8988T (cell line): ENCODE measurements at regions not wholly inside any gene's neighbourhood (a gene's known extent, or its start where the extent isn't known, plus 50 kb on each side); places are given as distances from the start of the nearest gene placed in this dataset.
"Not testable (repeated sequence)": the region's sequence is repeated elsewhere in the genome, so short reads cannot be mapped to it uniquely, and the experiment has no call there.

Experiments used
- DNase-seq: peaks from one replicate; pipeline ENCODE4 v3.0.0; 2011

DNA sequence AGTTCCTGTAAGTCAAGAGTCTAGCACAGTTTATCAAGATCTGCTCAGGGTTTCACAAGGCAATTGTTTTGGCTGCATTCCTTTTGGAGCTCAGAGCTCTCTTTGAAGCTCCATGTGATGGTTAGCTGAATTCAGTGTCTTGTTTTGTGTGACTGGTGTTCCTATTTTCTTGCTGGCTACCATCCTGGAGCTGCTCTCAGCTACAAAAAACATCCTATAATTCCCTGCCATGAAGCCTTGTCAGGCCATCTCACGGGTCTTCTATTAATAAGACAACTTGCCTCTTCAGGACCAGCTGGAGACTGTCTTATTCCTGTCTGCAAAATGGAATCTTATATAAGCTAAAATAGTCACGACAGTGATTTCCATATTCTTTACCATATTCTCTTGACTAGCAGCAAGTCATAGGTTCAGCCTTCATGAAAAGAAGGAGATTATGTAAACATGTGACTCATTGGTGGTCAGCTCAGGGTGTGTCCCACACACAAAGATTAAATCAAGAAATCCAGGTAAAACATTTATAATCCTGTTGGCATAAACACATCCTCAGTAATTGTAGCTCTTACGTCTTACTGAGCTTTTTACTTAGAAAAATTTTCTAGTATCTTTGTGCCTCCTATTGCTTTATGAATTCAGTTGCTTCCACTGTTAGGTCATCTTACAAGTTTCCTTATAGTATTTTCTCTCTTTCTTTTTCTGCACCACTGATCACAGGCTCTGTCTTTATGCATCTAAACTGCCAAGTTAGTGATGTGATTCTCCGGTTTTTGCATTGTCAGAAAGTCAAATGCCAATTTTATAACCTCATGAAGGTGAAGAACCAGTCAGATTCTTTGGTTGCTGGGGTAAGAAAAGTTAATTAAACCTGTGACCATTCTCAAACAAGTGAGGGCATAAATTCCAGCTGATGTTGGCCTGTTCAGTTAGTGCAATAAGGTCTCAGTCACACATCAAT lies 378.5 kb upstream of the MGAT4C start:
- DNase-seq = no peak

DNA sequence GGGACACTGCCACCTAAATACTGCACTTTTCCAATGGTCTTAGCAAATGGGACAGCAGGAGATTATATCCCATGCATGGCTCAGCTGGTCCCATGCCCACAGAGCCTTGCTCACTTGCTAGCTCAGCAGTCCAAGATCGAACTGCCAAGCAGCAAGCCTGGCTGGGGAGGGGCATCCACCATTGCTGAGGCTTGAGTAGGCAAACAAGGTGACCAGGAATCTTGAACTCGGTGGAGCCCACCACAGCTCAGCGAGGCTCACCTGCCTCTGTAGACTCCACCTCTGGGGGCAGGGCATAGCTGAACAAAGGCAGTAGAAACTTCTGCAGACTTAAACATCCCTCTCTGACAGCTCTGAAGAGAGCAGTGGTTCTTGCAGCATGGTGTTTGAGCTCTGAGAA lies 370.8 kb upstream of the MGAT4C start:
- no peak for DNase-seq

- no peak for DNase-seq
Observed at GRCh38 chr12:86623267-86623666, 367.1 kb upstream of the MGAT4C start.

DNA sequence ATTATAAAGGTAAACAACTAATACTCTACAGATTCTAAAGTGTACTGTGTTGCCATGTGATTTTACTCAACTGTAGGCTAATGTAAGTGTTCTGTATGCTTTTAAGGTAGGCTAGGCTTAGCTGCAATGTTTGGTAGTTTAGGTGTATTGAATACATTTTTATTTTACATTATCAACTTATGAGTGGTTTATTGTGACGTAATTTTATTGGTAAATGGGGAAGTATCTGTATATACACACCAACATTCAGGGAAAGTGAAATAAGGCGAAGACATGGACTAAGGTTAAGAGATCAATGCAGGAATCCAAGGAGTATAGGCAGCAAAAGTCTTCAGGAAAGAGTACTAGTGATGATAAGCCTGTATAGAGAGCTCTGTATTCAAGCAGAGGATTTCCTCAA lies 365.8 kb upstream of the MGAT4C start:
- no peak for DNase-seq

DNA sequence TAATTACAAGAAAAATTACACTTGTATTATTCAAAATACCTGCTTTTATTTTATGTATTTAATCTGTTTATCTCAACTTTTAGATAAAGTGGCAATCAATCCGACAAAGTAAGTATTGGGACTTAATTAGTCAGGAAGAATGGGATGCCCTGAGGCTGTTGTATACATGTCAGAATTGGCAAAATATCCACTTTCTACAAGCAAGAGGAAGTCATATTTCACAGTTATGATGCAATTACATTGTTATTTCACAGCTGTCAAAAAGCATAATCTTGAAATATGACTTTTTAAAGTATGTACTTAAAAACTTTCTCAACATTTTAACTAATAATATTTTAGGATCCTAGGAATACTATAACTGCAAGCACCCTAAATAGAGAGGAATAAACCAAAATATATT lies 357.1 kb upstream of the MGAT4C start:
- DNase-seq = no peak

DNA sequence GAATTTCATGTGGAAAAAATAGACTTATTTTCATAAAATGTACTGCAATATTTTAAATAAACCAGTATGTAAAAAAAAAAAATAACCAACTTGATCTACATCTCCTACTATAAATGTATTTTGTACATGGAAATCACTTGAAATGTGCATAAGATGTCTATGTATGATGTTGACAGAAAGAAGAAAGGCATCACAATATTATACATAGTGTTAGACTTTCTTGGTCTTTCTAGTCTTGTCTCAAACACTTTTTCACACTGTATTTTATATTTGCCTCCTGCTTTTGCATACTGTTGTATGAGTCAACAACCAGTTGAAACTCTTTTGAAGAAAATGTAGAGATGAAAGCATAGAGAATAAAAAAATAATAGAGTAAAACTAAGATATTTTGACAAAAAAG lies 352.4 kb upstream of the MGAT4C start:
- no peak for DNase-seq

- no peak for DNase-seq
Observed at GRCh38 chr12:86601550-86602308, 345.5 kb upstream of the MGAT4C start.

DNA sequence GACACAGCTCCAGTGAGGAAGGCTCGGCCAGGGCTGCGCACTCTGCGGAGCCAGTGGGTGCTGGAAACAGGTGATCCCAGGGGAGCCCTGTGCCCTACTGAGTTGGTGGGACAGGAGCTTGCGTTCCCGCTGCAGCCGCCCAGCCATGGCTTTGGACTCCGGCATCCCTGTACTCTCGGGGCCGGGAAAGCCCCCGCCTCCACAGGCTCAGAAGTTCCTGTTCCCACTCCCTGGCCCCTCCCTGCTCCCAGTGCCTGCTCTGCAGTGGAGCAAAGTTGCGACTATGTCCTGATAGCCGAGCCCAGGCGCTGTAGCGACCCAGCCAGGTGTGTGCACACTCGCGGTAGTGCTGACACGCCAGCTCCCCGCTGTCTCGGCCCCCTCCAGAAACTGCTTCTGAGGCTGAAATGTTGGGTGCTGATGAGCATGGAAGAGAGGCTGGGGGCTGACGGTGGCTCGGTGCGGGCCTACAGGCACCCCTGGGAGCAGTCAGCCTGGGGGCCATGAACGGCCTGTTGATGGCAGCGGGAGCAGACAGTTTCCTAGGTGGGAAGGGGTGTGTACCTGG lies 344.6 kb upstream of the MGAT4C start:
- DNase-seq = no peak

GRCh38 chr12:86597431-86597830 lies 341.2 kb upstream of the MGAT4C start:
- DNase-seq = no peak

DNA sequence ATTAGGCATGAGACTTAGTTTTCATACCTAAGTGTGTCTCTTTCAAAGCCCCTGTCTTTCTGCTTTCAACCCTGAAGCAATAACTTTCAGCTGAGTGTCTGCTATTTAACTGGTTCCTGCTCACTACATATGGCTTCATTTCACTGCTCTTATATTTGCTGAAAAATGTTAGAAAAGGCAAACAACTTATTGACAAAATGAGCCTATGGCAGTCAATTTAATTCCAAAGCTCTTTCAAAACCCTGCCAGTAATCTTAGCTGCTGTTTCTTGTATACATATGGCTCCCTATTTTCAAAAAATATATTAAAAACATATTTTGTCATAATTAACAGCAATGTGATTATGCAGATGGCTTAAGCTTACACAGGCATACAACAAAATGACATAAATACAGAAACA lies 334.1 kb upstream of the MGAT4C start:
- DNase-seq = no peak

DNA sequence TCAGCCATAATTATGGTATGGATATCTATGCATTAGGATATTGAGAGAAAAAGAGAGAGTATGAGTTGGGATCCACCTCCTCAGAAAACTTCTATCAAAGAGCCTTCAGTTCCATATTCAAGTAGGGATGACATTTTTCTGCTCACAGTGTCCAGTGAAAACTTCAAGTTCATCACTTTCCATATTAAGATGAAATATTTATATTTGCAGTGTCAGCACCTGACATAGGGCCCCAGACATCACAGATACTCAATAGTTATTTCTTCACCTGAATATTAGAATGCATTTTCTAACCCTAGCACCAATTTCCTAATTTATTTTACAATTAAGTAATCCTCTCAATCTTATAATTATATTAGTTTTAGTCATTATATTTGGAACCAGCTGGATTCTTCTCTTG lies 318.0 kb upstream of the MGAT4C start:
- DNase-seq = no peak

DNA sequence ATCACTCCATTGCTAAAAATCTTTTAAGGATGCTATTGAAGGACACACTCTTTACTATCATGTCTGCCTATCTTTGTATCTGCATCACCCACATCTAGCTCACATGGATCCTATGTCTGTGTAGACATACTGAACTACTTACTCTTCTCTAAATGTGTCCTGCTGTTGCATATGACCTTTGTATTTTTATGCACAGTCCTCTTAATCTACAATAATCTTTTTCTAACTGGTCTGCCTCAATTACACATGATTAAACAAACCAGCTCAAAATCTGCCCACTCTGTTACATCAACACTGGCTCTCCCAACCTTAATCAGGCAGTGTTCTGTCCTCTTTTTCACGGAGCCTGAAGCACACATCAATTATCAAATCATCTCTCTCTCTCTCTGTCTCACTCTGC lies 316.3 kb upstream of the MGAT4C start:
- DNase-seq = no peak

DNA sequence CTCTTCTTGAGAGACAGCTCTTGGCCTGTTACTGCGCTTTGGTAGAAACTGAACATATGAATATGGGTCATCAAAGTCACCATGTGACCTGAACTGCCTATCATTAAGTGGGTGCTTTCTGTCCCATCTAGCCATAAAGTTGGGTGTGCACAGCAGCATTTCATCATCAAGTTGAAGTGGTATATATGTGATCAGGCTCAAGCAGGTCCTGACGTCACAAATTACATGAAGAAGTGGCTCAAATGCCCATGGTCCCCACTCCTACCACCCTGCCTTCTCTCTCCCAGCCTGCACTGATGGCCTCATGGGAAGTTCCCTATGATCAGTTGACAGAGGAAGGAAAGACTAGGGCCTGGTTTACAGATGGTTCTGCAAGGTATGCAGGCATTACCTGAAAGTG lies 308.8 kb upstream of the MGAT4C start:
- DNase-seq = no peak

- not testable (repeated sequence) for DNase-seq
Observed at GRCh38 chr12:86555491-86555890, 299.3 kb upstream of the MGAT4C start.

DNA sequence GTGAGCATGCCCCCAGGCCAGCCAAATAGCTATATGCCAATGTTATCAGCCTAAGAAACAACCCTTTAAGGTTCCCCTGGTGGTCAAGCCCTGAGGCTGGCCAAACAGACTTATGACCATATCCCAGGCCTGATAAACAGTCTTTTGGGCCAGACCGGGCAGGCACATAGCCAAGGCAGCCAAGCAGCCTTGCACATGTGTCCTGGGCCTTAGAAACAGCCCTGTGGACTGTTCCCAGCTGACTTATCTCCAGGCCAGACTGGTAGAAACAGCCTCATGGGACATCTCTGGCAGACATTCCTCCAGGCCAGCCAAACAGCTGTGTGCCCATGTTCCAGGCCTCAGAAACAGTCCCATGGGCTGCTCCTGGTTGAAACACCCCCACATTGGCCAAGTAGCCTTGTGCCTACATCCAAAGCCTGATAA lies 295.0 kb upstream of the MGAT4C start:
- no peak for DNase-seq

DNA sequence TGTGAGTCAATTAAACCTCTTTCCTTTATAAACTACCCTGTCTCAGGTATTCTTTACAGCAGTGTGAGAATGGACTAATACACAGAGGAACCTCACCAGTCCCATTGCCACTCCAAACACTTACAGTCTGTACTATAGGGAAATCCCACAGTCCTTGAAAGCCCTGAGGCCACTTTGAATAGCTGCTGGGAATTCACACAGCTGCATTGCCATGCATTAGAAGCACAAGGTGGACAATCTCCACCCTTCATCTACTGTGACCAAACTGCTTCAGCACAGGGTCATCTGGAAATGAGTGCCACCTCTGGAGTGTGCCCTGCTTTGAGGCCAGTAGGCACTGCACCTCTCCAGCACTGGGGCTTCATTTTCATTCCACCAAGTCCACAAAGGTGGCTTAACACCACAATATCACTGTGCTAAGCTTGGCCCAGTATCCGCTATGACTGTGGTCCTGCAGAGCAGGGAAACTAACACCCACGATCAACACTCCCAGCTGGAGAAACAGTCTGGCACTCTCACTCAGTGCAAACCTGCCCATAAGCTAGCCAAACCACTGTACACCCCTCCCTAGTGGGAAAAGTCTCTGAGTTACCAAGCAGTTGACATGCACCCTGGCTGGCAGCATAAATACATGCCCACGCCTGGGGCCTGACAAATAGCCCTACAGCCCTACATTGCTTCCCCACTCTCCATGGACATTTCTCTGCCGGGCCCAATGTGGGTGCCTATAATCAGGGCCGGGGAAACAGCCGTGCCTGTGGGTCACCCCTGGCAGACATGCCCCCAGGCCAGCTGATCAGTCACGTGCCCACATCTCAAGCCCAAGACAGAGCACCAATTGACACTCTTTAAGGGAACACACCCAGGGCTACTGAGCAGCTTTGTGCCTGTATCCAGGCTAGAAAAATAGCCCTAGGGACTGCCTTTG lies 294.3 kb upstream of the MGAT4C start:
- no peak for DNase-seq

- DNase-seq = no peak
Observed at GRCh38 chr12:86543716-86544115, 287.5 kb upstream of the MGAT4C start.

DNA sequence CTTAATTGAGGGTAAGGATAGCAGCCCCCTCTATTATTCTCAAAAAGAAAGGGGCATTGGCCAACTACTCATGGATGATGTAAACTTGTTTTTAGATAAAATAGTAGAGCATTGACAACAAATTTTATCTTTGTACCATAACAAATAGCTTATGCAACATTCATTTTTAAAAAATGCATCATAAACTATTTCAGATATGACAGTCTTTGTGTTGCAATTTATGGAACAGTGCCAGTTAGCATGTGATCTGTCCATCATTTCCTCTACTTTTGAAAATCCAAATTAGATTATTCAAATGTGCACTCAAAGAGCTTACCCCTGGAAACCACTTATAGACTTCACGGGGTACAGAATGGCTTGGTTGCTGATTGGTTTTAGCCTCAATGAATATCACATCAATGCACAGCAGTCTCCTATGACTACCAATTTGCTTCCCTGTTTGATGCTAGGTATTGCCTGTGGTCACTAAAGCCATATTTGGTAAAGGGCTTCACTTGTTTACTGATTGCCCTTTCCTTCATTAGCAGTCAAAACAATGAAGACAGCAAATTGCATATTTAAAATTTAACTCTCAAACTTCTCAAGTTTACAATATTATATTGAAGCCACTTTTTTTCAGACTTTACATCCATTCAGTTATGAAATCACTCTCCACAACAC lies 274.9 kb upstream of the MGAT4C start:
- DNase-seq = no peak

GRCh38 chr12:86526060-86526595 lies 269.9 kb upstream of the MGAT4C start:
- DNase-seq = no peak

GRCh38 chr12:86523844-86524243 lies 267.7 kb upstream of the MGAT4C start:
- DNase-seq = no peak

GRCh38 chr12:86521870-86522269 lies 265.7 kb upstream of the MGAT4C start:
- DNase-seq = no peak

GRCh38 chr12:86513226-86513625 lies 257.0 kb upstream of the MGAT4C start:
- no peak for DNase-seq
